HG02678 (cell line): ENCODE measurements at regions not wholly inside any gene's neighbourhood (a gene's known extent, or its start where the extent isn't known, plus 50 kb on each side); places are given as distances from the start of the nearest gene placed in this dataset.
"Not testable (repeated sequence)": the region's sequence is repeated elsewhere in the genome, so short reads cannot be mapped to it uniquely, and the experiment has no call there.

ENCODE experiments used
- ATAC-seq: cut with Tn5 transposase; IDR thresholded peaks from one replicate; pipeline ENCODE4 v1.9.1; 2021; ENCODE audit warnings: mild to moderate bottlenecking, moderate library complexity; ENCODE audit not compliant: unreplicated experiment

DNA sequence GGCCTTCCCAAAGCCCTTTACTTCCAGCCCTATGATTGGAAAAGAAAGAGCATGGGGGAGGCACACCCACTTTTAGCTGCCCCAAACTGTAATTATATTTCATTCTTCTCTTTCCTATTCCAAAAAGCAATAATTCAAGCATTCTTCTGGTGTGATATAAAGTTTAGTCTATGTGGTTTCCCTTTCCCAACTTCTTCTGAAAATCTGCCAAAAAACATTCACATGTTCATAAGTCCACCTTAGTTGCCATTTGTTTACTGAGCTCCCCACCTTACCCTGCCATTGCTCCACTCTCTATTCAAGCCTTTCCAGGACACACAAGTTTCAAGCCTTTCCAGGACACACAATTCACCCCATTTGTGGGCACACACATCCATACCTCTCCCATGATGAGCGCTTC is 111.6 kb upstream of the BMAL1 start:
- no peak for ATAC-seq

- ATAC-seq = no peak
These were observed 109.3 kb upstream of the BMAL1 start for GRCh38 chr11:13168271-13168670.

- no peak for ATAC-seq
These were observed 107.9 kb upstream of the BMAL1 start for GRCh38 chr11:13169709-13170108.

DNA sequence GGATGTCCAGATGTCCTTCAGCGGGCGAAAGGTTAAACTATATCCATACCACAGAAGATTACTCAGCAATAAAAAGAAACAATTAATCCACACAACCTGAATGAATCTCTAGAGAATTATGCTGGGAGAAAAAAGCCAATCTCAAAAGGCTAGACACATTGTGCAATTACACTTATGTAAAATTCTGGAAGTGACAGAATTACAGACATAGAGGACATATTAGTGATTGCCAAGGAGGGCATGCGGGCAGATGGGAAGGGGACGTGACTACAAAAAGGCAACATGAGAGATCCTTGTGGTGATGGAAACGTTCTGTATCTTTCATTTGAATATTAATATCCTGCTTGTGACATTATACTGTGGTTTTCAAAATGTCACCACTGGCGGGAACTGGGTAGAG is 103.5 kb upstream of the BMAL1 start:
- no peak for ATAC-seq

DNA sequence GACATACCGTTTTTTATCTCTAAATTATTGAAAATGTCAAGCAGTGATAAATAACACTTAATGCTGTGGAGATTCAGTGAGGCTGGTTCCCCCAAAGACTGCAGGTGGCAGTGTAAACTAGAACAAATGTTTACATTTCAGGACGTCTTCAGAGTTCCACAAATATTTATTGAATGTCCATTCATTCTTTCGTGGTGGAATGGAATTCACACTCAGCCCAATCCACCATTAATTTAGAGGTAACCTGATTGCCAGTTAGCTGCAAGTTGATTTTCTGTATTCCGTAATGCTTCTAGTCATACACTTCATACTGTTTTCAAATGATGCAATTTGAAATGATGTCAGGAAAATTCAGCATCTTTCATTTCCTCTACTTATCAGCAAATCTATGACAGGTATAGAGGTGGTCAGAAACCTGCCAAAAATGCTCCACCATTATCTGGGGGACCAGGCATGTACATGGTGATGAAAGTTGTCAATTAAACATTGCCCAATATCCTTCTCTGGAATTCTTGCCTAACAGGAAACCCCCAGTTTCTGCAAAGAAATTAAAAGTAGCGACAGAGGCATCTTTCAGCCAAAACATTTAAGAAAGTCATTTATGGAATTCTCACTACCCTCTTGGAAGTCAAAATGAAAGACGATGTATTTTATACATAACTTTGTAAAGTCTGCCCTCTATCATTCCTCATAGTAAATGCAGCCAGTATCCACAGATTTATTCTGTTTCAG is 94.3 kb upstream of the BMAL1 start:
- no peak for ATAC-seq

GRCh38 chr11:13183826-13184196 is 93.8 kb upstream of the BMAL1 start:
- no peak for ATAC-seq

GRCh38 chr11:13184295-13184794 is 93.2 kb upstream of the BMAL1 start:
- no peak for ATAC-seq

DNA sequence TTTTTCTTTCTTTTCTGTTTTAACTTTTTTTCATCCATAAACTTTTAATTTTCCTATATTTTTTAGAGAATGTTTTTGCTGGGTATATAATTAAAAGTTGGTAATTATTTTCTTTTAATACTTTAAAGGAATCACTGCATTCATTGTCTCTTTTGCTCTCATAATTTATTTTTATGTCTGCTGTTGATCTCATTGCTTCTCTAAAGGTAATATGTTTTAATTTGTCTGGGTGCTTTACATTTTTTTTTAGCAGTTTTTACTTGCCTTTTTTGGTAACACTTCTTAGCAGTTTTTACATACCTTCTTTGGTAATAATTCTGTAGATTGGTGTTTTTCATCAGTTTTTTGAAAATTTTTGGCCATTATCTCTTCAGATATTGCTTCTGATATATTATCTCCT is 89.4 kb upstream of the BMAL1 start:
- no peak for ATAC-seq

GRCh38 chr11:13189561-13190426 is 87.8 kb upstream of the BMAL1 start:
- no peak for ATAC-seq

- ATAC-seq = no peak
These were observed 84.0 kb upstream of the BMAL1 start for GRCh38 chr11:13193613-13194012.

DNA sequence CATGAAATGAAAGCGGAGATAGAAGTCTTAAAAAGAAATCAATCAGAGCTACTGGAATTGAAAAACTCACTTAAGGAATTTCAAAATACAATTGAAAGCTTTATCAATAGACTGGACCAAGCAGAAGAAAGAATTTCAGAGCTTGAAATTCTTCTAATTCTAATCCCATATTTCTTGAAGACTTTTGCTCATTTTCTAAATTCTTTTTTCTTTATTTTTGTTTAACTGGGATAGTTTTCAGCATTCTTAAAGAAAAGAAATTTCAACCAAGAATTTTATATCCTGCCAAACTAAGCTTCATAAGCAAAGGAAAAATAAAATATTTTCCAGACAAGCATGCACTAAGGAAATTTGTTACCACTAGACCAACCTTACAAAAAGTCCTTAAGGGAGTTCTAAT is 80.2 kb upstream of the BMAL1 start:
- not testable (repeated sequence) for ATAC-seq

GRCh38 chr11:13205486-13205885 is 72.1 kb upstream of the BMAL1 start:
- peak; percentile 74 for ATAC-seq

GRCh38 chr11:13206086-13206640 is 71.4 kb upstream of the BMAL1 start:
- no peak for ATAC-seq

GRCh38 chr11:13207270-13207664 is 70.3 kb upstream of the BMAL1 start:
- no peak for ATAC-seq

DNA sequence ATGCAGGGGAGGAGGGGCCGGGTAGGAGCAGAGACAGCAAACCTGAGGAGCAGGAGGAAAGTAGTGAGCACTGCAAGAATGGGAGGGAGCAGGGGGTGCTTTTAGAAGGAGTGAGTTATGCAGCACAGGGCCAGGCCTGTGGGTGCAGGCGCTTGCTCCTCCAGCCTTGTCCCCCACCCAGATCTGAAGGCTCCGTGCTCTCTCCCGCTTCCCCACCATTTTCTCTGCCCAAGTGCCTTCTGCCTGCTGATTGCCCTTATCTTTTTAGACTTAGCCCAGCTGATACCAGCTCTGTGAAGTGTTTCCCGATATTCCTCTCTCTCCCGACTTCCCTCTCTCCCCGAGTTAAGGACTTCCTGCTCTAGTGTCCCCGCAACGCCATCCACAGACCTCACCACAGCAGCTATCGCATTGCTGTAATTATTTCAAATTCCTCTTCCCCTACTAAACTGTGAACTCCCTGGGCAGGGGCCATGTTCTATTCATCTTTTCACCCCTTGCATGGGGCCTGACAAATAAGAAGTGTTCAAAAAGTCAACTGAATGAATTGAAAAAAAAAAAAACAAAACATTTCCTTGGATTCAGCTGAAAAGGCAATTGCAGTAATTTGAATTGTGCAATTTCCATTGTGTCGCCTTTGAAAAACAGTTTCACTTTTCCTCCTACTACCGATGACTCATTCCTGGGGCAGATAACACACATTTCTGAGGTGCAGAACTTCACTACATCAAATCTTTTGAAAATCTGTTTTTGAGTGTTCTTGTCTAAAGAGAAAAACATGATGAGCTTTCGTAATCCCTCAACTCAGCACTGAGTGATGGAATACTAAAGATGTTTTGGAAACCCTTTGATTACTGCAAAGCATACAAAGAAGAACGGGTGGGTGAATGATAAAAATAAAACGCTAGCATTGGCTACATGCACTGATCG is 69.7 kb upstream of the BMAL1 start:
- no peak for ATAC-seq

GRCh38 chr11:13208921-13209320 is 68.7 kb upstream of the BMAL1 start:
- no peak for ATAC-seq

DNA sequence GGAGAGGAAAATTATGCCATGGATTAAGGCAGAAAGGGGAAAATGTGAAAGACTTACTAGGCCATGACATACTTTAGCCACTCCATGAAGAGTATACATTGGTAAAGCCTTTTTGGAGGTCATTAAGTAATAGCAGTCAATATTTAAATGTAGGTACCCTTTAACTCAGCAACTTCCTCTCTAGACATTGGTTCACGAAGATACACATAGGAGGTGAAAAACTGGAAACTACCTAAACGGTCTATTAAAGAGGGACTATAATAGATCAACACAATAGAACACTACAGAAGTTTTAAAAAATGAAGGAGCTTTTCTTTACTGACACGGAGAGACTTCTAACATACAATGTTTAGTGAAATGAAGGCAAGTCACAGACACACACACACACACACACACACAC is 68.2 kb upstream of the BMAL1 start:
- no peak for ATAC-seq

DNA sequence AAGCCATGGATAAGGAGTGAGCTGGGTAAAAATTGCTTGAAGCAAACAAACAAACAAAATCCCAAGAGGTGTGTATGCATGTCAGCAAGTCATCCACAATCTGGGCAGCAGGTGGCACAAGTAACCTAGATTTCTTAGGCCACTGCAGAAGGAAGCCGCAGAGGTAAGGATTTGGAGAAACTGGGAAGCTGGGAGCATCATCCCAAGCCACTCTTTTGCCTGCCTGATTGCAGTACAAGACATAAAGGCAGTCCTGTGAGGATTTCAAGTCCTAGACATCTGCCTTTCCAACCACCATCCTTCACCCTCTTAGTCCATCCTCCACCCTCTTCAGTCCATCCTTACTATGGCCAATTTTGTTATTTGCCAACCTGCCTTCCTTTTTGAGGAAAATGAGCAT is 67.2 kb upstream of the BMAL1 start:
- ATAC-seq = no peak

- ATAC-seq = no peak
These were observed 63.3 kb upstream of the BMAL1 start for GRCh38 chr11:13214276-13214675.

GRCh38 chr11:13215149-13215548 is 62.4 kb upstream of the BMAL1 start:
- ATAC-seq = no peak
